AG04449 (cell line): ENCODE measurements at regions not wholly inside any gene's neighbourhood (a gene's known extent, or its start where the extent isn't known, plus 50 kb on each side); places are given as distances from the start of the nearest gene placed in this dataset.

ENCODE experiments used
- CTCF ChIA-PET: fragments of 350-600 bp; formaldehyde crosslinking; extraction: SDS; loops from one replicate; lab custom pipeline; 2021; ENCODE audit warnings: antibody characterized with exemption; lab: Yijun Ruan, JAX
- POLR2A ChIA-PET: fragments of 400-600, 350-600 bp; formaldehyde crosslinking; extraction: SDS; loops from one replicate; lab custom pipeline; 2020; ENCODE audit warnings: antibody characterized with exemption, inconsistent platforms; lab: Yijun Ruan, JAX
- DNase-seq: peaks from one replicate; pipeline ENCODE4 v3.0.0-alpha.2; 2010; ENCODE audit warnings: low read depth, low spot score
- H3K4me3 ChIP-seq: 2 replicates; pipeline ENCODE4 v1.5.1; 2011; ENCODE audit warnings: low read depth, mild to moderate bottlenecking, control low read depth, low read length
- TF ChIP-seq, protein P1 (sequence below): IDR thresholded peaks from one replicate; pipeline ENCODE4 v1.5.1; 2011; ENCODE audit warnings: mild to moderate bottlenecking, moderate library complexity, low read length, control low read depth, inconsistent platforms; ENCODE audit not compliant: insufficient read depth; ENCODE audit errors: missing control alignments

DNA sequence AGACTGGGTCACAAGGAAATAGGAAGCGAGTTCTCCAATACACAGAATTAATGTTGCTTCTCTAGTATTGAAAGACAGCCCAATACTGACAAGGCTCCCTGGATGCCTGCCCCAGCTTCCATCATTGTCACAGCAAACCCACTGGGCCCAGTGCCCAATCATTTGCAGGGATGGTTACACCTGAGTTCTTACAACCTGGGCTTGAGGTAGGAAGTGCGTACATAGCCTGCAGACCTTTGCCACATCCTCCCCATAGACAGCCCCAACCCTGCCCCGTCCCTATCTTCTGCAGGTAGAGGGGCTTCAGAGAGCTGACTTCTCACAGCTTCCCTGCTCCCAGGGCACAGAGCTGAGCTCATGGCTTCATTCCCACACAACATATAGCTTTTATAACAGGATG lies 108.1 kb upstream of the UBL3 start:
- H3K4me3 ChIP-seq = no peak overlapping the region
- POLR2A ChIA-PET = no interaction called here
- DNase-seq = no peak
- TF ChIP-seq, protein P1, sequence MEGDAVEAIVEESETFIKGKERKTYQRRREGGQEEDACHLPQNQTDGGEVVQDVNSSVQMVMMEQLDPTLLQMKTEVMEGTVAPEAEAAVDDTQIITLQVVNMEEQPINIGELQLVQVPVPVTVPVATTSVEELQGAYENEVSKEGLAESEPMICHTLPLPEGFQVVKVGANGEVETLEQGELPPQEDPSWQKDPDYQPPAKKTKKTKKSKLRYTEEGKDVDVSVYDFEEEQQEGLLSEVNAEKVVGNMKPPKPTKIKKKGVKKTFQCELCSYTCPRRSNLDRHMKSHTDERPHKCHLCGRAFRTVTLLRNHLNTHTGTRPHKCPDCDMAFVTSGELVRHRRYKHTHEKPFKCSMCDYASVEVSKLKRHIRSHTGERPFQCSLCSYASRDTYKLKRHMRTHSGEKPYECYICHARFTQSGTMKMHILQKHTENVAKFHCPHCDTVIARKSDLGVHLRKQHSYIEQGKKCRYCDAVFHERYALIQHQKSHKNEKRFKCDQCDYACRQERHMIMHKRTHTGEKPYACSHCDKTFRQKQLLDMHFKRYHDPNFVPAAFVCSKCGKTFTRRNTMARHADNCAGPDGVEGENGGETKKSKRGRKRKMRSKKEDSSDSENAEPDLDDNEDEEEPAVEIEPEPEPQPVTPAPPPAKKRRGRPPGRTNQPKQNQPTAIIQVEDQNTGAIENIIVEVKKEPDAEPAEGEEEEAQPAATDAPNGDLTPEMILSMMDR = no peak
- CTCF ChIA-PET = interaction anchor here (1.5 kb wide), 1 partner anchor 24 kb away, joined by 4 read pairs; no protein-coding TSS in a partner anchor

DNA sequence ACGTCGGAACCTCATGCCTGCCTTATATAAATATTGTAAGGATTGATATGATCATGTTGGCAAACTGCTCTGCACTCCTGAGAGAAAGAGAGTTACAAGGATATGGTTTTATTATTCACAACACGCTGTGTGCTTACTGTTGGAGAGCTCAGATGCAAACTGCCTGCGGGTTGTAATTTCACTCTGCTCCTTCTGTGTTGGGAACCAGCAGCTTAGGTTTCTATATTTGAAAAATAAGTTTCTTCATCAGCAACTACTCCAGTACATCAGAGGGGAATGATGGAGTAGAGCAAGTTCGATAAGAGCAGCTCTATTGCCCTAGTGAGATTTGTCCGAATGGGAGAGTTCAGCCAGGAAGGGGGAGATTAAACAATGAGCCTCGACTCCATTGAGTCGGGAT lies 106.9 kb upstream of the UBL3 start:
- DNase-seq = no peak
- ChIA-PET CTCF (interaction anchor here (1.0 kb wide), 1 partner anchor 33 kb away, joined by 3 read pairs; no protein-coding TSS in a partner anchor), POLR2A (no interaction called here)
- TF ChIP-seq, protein P1 = no peak
- no peak overlapping the region for H3K4me3 ChIP-seq

DNA sequence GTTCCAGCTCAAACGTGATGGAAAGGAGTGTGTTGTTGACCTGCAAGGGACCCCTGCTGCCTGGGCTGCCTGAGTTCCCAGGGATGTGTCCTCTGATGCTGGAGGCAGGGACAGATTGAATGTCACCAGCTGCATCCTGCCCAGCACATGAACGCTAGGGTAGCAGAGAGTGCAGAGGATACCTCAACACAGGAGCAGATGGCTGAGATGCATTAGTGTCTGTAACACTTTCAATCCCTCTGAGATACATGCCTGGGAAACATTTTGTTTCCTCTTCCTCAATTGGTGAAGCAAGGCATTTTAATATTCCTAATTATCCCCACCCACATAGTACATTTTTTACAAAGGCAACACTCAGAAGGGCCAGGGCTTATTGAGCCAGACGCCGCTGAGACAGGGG lies 106.4 kb upstream of the UBL3 start:
- POLR2A ChIA-PET = no interaction called here
- no peak overlapping the region for H3K4me3 ChIP-seq
- CTCF ChIA-PET = interaction anchor here (1.0 kb wide), 1 partner anchor 32 kb away, joined by 3 read pairs; no protein-coding TSS in a partner anchor
- no peak for DNase-seq
- TF ChIP-seq, protein P1 = no peak

DNA sequence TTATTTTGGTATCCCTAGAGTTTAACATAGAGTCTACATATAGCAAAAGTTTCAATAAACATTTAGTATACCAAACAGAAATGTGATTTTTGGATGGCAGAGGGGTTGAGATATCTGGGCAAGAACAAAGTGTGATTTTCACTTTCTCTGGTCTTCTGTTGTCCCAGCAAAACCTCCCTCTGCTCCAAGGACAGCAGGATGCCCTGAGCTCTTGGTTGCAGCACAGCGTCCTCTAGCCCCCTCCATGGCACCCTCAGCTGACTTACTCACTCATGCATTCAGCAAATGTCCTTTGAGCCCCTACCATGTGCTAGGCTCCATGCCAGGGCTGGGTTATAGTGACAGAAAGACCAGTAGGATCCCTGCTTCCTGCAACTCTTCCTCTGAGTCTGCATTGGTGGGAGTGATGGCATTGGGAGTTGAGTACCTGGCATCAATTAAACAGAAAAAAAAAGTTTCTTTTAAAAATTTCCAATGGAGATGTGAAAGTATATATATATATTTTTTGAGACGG lies 104.8 kb upstream of the UBL3 start:
- CTCF ChIA-PET = interaction anchor here (1.4 kb wide), 2 partner anchors 14 to 158 kb away, joined by 3 to 5 read pairs; no protein-coding TSS in a partner anchor

DNA sequence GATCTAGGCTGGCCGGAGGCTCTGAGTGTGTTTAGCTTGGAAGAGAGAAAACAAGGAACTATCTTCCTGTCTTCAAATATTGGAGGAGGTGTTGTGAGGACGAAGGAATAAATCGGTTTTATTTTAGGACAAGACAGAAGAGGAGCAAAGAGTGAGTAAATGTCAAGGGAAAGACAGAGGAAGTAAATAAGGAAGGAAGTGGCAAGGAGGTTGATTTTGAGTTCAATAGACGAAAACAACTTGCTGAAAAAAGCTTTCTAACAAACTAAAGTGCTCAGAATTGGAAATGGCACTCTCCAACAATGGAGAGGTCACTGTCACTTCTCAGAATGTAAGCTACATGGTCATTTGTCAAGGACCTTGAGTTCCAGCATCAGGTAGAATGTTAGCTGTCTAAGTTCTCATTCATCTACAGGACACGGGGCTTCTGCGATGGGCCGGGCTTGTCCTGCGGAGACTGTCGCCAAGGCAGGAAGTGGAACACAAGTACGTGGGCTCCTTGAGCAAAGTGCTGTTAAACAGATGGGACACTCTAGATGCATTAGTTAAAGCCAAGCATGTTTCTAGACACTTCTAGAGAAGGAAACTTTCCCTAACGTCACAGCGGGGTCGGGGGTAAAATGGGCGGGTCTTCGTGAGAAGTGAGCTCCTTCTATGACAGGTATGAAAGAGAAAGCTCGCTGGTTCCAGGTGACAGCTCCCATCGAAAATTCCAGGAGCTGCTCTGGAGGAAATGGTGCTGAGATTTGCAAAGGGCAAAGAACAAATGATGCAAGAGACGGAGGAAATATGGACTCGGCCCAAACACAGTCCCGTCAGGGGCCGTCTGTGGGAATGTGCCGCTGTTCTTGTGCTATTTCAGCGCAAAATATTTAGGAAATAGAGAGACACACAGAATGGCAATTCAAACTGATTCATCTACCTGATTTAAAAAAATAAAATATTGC lies 103.9 kb upstream of the UBL3 start:
- no peak overlapping the region for H3K4me3 ChIP-seq
- ChIA-PET POLR2A (no interaction called here), CTCF (interaction anchor here (1.0 to 1.4 kb wide), 3 partner anchors 13 to 158 kb away, joined by 3 to 5 read pairs (median 5); no protein-coding TSS in a partner anchor)
- no peak for DNase-seq
- TF ChIP-seq, protein P1 = no peak

More for the DNA sequence above, 104.8 kb upstream of the UBL3 start:
- POLR2A ChIA-PET = no interaction called here
- DNase-seq = no peak
- no peak overlapping the region for H3K4me3 ChIP-seq
- TF ChIP-seq, protein P1 = no peak

DNA sequence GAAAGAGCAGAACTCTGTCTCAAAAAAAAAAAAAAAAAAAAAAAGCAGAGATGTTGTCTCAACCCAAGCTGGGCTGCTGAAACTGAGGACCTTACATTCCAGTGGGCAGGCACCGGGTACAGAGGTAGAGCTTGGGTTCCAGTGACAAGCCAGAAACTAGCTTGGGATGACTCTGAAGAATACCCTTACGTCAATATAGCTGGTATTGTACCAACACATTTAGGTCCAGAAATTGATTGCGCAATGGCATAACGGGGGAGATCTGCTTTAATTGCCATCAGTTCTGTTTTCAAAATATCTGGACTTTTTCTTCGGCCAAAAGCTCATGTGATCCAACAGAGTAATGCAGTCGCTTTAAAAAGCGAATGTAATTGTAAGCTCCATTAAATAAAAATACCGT lies 103.1 kb upstream of the UBL3 start:
- TF ChIP-seq, protein P1 = no peak
- DNase-seq = no peak
- POLR2A ChIA-PET = no interaction called here
- CTCF ChIA-PET = interaction anchor here (1.0 to 1.4 kb wide), 3 partner anchors 13 to 159 kb away, joined by 3 to 5 read pairs (median 5); no protein-coding TSS in a partner anchor
- H3K4me3 ChIP-seq = no peak overlapping the region
